Trophoblast cell (in vitro differentiated cells and primary cell): ENCODE measurements at regions not wholly inside any gene's neighbourhood (a gene's known extent, or its start where the extent isn't known, plus 50 kb on each side); places are given as distances from the start of the nearest gene placed in this dataset.

Experiments
- DNase-seq, 2 donors: peaks; one replicate each; pipeline ENCODE4 v3.0.0-alpha.2; 2016
- H2AFZ ChIP-seq: 2 replicates; pipeline ENCODE4 v1.6.1; 2013; ENCODE audit warnings: low read length, moderate library complexity, mild to moderate bottlenecking; ENCODE audit not compliant: insufficient read depth, poor library complexity
- H2AK5ac ChIP-seq: 2 replicates; pipeline ENCODE4 v1.6.1; 2013; ENCODE audit warnings: mild to moderate bottlenecking, low read length
- H2BK120ac ChIP-seq: 2 replicates; pipeline ENCODE4 v1.6.1; 2013; ENCODE audit warnings: low read length, mild to moderate bottlenecking, moderate library complexity; ENCODE audit not compliant: insufficient read depth, poor library complexity
- H2BK12ac ChIP-seq: 2 replicates; pipeline ENCODE4 v1.6.1; 2013; ENCODE audit warnings: mild to moderate bottlenecking, low read length, moderate library complexity
- H2BK5ac ChIP-seq: 2 replicates; pipeline ENCODE4 v1.6.1; 2013; ENCODE audit warnings: low read length, low read depth, moderate library complexity, mild to moderate bottlenecking; ENCODE audit not compliant: poor library complexity
- H3K14ac ChIP-seq: 2 replicates; pipeline ENCODE4 v1.6.1; 2013; ENCODE audit warnings: mild to moderate bottlenecking, low read length
- H3K18ac ChIP-seq: 2 replicates; pipeline ENCODE4 v1.6.1; 2013; ENCODE audit warnings: mild to moderate bottlenecking, low read length
- H3K23ac ChIP-seq: 2 replicates; pipeline ENCODE4 v1.6.1; 2013; ENCODE audit warnings: low read length
- H3K27ac ChIP-seq: 2 replicates; pipeline ENCODE4 v1.5.1; 2013; ENCODE audit warnings: low read depth, mild to moderate bottlenecking, inconsistent platforms, low read length, moderate library complexity
- H3K27me3 ChIP-seq: 2 replicates; pipeline ENCODE4 v1.6.1; 2013; ENCODE audit warnings: inconsistent platforms, mild to moderate bottlenecking, low read length, moderate library complexity; ENCODE audit not compliant: insufficient read depth
- H3K36me3 ChIP-seq, 2 experiments: 1 replicate in 1 of 2; 2 replicates in 1 of 2; pipeline ENCODE4 v1.6.1; 2013; ENCODE audit warnings: low read length in 2 of 2, mild to moderate bottlenecking in 2 of 2, moderate library complexity in 1 of 2; ENCODE audit not compliant: insufficient read depth in 2 of 2, control insufficient read depth in 1 of 2
- H3K4ac ChIP-seq: 2 replicates; pipeline ENCODE4 v1.6.1; 2013; ENCODE audit warnings: low read depth, mild to moderate bottlenecking, low read length, moderate library complexity
- H3K4me1 ChIP-seq, 2 experiments: 1 replicate in 1 of 2; 2 replicates in 1 of 2; pipeline ENCODE4 v1.6.1; 2013; ENCODE audit warnings: low read length in 2 of 2, mild to moderate bottlenecking in 2 of 2, moderate library complexity in 1 of 2; ENCODE audit not compliant: insufficient read depth in 2 of 2, control insufficient read depth in 1 of 2
- H3K4me2 ChIP-seq: 2 replicates; pipeline ENCODE4 v1.6.1; 2013; ENCODE audit warnings: inconsistent platforms, mild to moderate bottlenecking, low read length, moderate library complexity
- H3K4me3 ChIP-seq: 2 replicates; pipeline ENCODE4 v1.5.1; 2013; ENCODE audit warnings: mild to moderate bottlenecking, low read depth, low read length, inconsistent platforms
- H3K79me1 ChIP-seq: one replicate; pipeline ENCODE4 v1.6.1; 2013; ENCODE audit warnings: low read length
- H3K79me2 ChIP-seq: 2 replicates; pipeline ENCODE4 v1.6.1; 2013; ENCODE audit warnings: low read length, mild to moderate bottlenecking; ENCODE audit not compliant: control insufficient read depth, insufficient read depth, poor library complexity
- H3K9ac ChIP-seq: 2 replicates; pipeline ENCODE4 v1.6.1; 2013; ENCODE audit warnings: mild to moderate bottlenecking, low read length
- H3K9me3 ChIP-seq: 2 replicates; pipeline ENCODE4 v1.6.1; 2013; ENCODE audit warnings: low read depth, mild to moderate bottlenecking, control low read depth, inconsistent platforms, low read length; ENCODE audit not compliant: insufficient read depth
- H4K12ac ChIP-seq: 2 replicates; pipeline ENCODE4 v1.6.1; 2013; ENCODE audit warnings: low read depth, mild to moderate bottlenecking, low read length, moderate library complexity
- H4K8ac ChIP-seq: 2 replicates; pipeline ENCODE4 v1.6.1; 2013; ENCODE audit warnings: low read depth, mild to moderate bottlenecking, low read length, moderate library complexity
- H4K91ac ChIP-seq: one replicate; pipeline ENCODE4 v1.6.1; 2013; ENCODE audit warnings: low read depth, mild to moderate bottlenecking, low read length, moderate library complexity
- WGBS: extraction: QIAGEN DNeasy Blood & Tissue Kit; methylation state at CpG from one replicate; pipeline ENCODE4 v1.1.7; 2013; ENCODE audit warnings: missing lambda C conversion rate; ENCODE audit not compliant: insufficient read length, insufficient coverage; ENCODE audit errors: extremely low coverage; 5-methylcytosine and 5-hydroxymethylcytosine counted together

- H3K14ac ChIP-seq: no peak overlapping the region
- no CpG with 5 or more reads among the region's 5 CpGs for WGBS
Measured at GRCh38 chr7:51457079-51457478, 140.5 kb upstream of the COBL start.

GRCh38 chr7:51456431-51457060 lies 139.9 kb upstream of the COBL start:
- Histone ChIP-seq H3K9me3 (no peaks in the 10 kb centered on the region), H3K4ac (no peak overlapping the region), H3K18ac (no peak overlapping the region)

More at GRCh38 chr7:51457079-51457478, 140.5 kb upstream of the COBL start:
- Histone ChIP-seq H3K4me1 (no peaks in the 10 kb centered on the region), H3K4me2 (no peak overlapping the region), H3K36me3 (no peaks in the 10 kb centered on the region), H3K23ac (no peak overlapping the region), H4K91ac (no peak overlapping the region), H3K27ac (no peak overlapping the region), H3K4me3 (no peak overlapping the region), H3K79me1 (no peaks in the 10 kb centered on the region), H3K79me2 (no peaks in the 10 kb centered on the region), H2BK12ac (no peak overlapping the region), H3K9ac (no peak overlapping the region), H2AFZ (no peak overlapping the region), H2BK120ac (no peak overlapping the region), H4K8ac (no peak overlapping the region), H3K18ac (no peak overlapping the region), H3K4ac (no peak overlapping the region), H2AK5ac (no peak overlapping the region), H3K27me3 (no peaks in the 10 kb centered on the region), H2BK5ac (no peak overlapping the region), H3K9me3 (no peaks in the 10 kb centered on the region), H4K12ac (no peak overlapping the region)
- no peak for DNase-seq

GRCh38 chr7:51455948-51456347 lies 139.3 kb upstream of the COBL start:
- Histone ChIP-seq H3K79me2 (no peaks in the 10 kb centered on the region), H3K4ac (no peak overlapping the region), H2BK5ac (no peak overlapping the region), H3K79me1 (no peaks in the 10 kb centered on the region), H3K4me2 (no peak overlapping the region), H4K8ac (no peak overlapping the region), H3K18ac (no peak overlapping the region), H2AFZ (no peak overlapping the region), H3K27ac (no peak overlapping the region), H4K12ac (no peak overlapping the region), H3K4me3 (no peak overlapping the region), H2BK120ac (no peak overlapping the region), H3K4me1 (no peaks in the 10 kb centered on the region), H3K23ac (no peak overlapping the region), H2BK12ac (no peak overlapping the region), H3K9me3 (no peaks in the 10 kb centered on the region), H3K14ac (no peak overlapping the region), H3K36me3 (no peaks in the 10 kb centered on the region), H3K27me3 (no peaks in the 10 kb centered on the region), H3K9ac (no peak overlapping the region), H4K91ac (no peak overlapping the region), H2AK5ac (no peak overlapping the region)
- DNase-seq: no peak
- no CpG with 5 or more reads among the region's 6 CpGs for WGBS

More at GRCh38 chr7:51456431-51457060, 139.9 kb upstream of the COBL start:
- Histone ChIP-seq H2AFZ (no peak overlapping the region), H2BK120ac (no peak overlapping the region), H4K91ac (no peak overlapping the region), H4K12ac (no peak overlapping the region), H3K27ac (no peak overlapping the region), H3K14ac (no peak overlapping the region), H3K4me3 (no peak overlapping the region), H3K27me3 (no peaks in the 10 kb centered on the region), H2BK5ac (no peak overlapping the region), H2AK5ac (no peak overlapping the region), H3K9ac (no peak overlapping the region), H2BK12ac (no peak overlapping the region), H3K4me2 (no peak overlapping the region), H3K79me2 (no peaks in the 10 kb centered on the region), H3K36me3 (no peaks in the 10 kb centered on the region), H3K4me1 (no peaks in the 10 kb centered on the region), H3K23ac (no peak overlapping the region), H3K79me1 (no peaks in the 10 kb centered on the region), H4K8ac (no peak overlapping the region)
- DNase-seq: no peak
- no CpG with 5 or more reads among the region's 2 CpGs for WGBS

DNA sequence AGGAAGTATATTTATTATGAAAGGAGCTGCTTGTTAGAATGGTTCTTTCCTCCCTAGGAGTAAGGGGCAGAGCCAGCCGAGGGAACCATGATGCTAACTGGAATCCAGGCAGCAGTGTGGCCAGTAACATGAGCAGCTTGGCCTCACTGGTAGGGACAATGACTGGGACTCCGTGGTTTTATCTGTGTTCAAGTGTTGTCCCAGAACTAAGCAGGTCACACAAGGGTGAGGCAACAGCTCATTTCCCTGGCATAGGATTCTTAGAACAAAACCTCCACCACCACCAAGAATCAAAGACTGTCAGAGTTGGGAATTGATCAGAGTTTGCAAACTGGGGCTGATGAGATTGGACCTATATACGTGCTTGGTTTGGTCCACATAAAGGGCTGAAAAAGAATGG lies 138.9 kb upstream of the COBL start:
- Histone ChIP-seq H3K4me2 (no peak overlapping the region), H3K27ac (no peak overlapping the region), H4K12ac (no peak overlapping the region), H2BK12ac (no peak overlapping the region), H4K8ac (no peak overlapping the region), H3K36me3 (no peaks in the 10 kb centered on the region), H3K18ac (no peak overlapping the region), H3K9ac (no peak overlapping the region), H3K4me1 (no peaks in the 10 kb centered on the region), H3K23ac (no peak overlapping the region), H3K79me2 (no peaks in the 10 kb centered on the region), H2BK120ac (no peak overlapping the region), H3K79me1 (no peaks in the 10 kb centered on the region), H2BK5ac (no peak overlapping the region), H3K14ac (no peak overlapping the region), H3K4ac (no peak overlapping the region), H3K4me3 (no peak overlapping the region), H3K9me3 (no peaks in the 10 kb centered on the region), H2AFZ (no peak overlapping the region), H3K27me3 (no peaks in the 10 kb centered on the region), H2AK5ac (no peak overlapping the region), H4K91ac (no peak overlapping the region)
- no peak for DNase-seq
- WGBS: no CpG with 5 or more reads among the region's 3 CpGs
